ENCODE measurements at regions not wholly inside any gene's neighbourhood (a gene's known extent, or its start where the extent isn't known, plus 50 kb on each side); places are given as distances from the start of the nearest gene placed in this dataset.
"Not testable (repeated sequence)": the region's sequence is repeated elsewhere in the genome, so short reads cannot be mapped to it uniquely, and the experiment has no call there.

DNA sequence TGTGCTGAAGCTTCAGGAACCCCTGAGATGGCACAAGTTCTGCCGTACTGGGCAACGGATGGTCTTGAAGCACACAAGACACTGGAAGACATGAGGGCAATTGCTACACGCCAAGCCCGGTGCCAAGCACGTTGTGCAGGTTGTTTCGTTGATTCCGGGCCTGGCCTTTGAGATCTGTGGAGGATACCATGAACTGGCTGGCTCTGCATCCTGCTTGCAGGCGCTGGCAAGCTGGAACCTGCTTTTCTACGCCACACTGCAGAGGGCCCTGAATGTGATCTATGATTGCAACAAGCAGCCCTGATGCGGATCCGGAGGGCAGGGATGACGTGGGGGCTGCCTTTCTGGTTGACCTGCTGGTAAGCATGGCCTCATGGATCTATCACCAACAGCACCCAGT is 262.5 kb upstream of the ATP10A start:
- DNase-seq, result no peak

DNA sequence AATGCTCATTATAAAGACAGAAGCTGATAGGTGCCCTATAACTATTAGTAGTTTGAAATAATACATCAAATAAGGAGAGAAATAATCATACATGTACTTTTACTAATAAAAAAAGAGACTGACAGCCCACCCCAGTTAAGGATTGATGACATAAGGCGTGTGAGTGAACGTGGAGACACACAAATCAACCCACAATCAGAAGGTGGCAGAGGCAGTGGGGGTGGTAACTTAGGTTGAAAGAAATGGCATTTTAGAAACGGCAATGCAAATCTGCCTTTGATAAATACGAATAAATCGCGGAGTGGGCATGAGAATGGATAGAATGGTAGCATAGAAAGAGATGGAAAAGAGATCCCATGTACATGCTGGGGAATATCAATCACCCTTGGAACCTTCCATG is 256.2 kb upstream of the ATP10A start:
- DNase-seq, result no peak

DNA sequence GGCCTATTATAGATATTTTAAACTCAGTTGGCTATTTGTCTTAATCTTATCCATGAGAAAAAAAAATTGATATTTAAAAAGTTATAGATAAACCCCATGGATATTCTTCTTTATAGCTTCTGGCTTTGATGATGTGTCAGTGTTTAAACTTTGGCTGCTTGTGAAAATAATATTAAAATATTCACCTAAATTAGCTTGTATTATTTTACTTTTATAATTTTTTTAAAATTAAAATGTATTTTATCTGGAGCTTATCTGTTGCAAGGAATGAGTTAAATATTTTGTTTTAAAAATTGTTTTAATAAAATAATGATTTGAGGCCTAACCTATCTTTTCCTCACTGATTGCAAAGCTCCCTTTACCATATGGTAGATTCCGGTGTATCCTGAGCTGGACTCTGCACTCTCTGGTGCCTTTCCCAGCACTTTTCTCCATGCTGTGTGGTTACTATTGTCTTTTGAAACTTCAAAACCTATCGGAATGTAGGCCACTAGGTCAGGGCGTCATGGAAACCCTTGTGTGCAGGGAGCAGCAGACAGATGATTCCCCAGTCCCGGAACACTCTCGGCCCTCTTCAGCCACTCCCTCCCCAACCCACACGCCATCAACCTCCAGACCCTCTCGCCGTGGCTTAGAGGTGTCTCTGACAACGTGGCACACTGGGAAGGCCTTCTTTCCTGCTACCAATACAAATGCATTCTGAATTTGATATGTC is 252.3 kb upstream of the ATP10A start:
- DNase-seq, result no peak

DNA sequence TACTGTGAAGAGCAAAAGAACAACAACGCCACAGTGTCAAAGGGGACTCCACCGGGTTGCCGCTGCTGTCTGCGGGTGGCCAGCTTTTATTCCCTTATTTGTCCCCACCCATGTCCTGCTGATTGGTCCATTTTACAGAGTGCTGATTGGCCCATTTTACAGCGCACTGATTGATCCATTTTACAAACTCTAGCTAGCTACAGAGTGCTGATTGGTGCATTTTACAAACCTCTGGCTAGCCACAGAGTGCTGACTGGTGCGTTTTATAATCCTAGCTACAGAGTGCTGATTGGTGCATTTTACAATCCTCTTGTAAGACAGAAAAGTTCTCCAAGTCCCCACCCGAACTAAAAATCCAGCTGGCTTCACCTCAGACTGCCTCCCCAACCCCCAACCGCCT is 251.0 kb upstream of the ATP10A start:
- not testable (repeated sequence) for DNase-seq

DNA sequence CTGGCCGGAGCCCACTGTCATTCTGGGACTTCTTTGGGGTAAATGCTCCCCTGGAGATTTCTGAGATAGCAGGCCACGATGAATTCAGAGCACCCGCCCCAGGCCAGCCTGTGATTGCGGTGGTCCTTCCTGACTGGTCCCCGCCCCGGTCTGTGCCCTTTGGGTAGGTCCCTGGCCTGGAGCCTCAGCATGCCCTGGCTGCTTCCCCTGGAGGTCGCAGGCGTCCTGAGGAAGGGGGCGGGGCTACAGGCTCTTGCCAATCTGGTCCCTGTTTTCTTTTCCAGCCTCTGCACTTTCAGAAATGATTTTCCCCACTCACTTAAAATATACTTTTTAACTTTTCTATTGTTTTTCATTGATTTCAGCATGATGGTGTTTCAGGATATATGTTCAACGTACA is 250.2 kb upstream of the ATP10A start:
- no peak for DNase-seq

DNA sequence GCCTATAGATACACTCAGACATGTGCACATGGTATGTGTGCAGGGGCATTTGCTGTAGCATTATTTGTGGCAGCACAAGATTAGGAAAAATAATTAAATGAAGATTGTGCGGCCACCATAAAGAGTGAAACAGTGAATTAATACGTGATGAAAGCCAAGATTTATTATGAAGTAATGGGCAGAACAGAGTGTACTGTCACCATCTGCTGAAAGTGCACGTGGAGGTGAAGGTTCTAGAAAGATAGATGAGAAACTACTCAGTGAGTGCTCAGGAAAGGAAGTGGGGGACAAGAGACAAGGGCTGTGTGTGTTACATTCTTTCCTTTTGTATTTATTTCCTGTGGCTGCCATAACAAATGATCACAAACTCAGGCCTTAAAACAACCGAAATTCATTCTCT is 246.1 kb upstream of the ATP10A start:
- no peak for DNase-seq

DNA sequence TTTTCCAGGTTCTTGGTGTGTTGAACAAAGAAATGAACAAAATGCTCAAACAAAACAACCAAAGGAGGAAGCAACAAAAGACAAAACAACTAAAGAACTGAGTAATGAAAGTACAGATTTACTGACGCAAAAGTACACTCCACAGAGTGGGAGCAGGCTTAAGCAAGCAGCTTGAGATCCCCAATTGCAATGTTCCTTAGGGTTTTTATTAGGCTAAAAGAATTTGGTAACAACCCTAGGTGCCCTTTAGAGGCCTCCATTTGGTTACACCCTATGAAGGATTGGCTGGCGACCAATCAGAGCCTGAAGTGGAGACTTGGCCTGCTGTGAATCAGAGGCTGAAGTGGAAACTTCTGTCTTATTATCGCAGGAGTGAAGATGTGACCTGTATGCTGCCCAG is 243.4 kb upstream of the ATP10A start:
- DNase-seq, result no peak

DNA sequence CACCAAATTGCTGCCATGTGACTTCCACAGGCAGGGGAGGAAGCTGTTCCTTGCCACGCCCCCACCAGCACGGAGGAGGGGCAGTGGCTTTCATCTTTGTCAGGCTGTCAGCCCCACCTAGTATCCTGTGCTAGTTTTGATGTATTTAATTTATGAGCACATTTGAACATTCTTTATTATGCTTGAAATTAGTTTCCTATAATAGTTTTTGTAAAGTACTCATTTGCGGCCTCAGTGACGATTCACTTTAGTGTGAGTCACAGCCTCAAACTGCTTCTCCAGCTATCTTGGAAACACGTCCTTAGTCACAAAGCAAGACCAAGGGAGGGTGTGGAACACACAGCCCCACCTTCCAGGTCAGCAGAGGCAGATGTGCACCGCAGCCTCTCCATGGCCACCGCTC is 239.9 kb upstream of the ATP10A start:
- DNase-seq, result no peak

DNA sequence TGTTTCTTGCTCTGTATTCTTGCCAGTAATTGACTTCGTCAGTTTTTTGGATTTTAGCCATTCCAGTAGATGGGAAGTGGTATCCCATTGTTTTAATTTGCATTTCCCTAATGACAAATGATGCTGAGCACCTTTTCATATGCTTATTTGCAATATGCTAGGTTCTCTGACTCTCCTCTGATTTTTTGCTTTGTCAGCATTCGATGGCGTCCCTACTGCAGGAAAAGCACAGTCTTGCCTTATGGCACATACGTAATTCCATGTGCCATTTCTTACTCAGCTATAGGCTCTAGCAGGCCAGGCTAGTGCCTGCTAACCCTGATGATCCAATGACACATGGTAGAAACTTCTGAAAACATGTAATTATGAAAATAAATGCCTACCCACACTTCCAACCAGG is 239.2 kb upstream of the ATP10A start:
- no peak for DNase-seq

DNA sequence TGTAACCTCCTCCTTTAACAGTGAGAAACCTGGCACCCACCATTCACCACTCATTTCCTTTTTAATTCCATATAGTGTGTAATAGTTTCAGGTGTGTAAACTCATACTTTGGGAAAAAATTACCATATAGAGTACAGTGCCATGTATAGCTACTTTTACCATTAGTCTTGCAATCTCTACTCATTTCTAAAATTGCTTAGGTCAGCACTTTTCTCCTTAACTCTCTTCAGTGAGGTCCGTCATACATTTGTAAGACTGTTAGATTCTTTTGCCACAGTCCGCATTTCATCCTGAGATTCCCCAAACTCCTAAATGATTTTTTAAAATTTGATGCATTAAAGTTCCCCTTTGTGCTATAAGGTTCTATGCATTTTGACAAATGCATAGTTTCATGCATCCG is 238.3 kb upstream of the ATP10A start:
- no peak for DNase-seq

DNA sequence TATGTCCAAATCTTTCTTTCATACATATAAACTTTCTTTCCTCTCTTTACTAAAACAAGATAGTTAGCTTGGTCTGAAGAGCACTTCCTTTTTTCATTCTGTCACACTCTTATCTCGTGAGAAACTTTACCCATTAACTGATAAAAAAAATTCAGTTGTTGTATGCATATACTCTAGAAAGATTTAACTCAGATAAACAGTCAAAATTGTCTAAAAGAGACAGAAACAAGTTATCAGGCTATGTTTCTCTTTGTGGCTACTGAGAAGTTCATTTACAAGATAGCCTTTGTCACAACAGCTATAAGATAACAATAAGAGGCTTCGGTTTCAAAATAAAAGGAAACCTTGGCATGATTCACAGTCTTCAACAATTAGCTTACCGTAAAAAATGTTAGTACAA is 235.7 kb upstream of the ATP10A start:
- no peak for DNase-seq

DNA sequence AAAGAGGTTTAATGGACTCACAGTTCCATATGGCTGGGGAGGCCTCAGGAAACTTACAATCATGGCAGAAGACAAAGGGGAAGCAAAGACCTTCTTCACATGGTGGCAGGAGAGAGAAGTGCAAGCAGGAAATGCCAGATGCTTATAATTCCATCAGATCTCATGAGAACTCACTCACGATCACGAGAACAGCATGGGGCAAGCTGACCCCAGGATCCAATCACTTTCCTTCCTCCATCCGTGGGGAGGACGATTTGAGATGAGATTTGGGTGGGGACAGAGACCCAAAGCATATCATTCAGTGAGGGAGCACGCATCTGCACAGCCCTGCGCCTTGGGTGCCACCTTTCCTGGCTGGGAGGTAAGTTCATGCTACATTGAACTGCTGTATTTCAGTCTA is 234.1 kb upstream of the ATP10A start:
- no peak for DNase-seq

DNA sequence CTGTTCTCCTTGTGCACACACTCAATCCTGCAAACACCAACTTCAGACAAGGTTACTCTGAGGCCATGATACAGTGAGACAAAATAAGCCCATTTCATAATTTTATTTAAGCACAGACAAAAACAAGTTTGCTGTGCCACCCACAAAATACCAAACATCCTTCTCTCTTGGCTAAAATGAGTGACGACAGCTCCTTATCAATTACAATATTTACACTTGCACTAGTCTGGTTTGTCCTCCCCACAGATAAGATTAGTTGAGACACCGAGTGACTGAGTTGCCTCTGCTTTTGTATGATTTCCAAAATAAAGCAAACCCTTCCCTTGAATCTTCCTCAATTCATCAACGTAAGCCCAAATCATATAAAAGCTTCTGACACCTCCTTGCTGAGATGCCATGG is 233.5 kb upstream of the ATP10A start:
- DNase-seq, result no peak

DNA sequence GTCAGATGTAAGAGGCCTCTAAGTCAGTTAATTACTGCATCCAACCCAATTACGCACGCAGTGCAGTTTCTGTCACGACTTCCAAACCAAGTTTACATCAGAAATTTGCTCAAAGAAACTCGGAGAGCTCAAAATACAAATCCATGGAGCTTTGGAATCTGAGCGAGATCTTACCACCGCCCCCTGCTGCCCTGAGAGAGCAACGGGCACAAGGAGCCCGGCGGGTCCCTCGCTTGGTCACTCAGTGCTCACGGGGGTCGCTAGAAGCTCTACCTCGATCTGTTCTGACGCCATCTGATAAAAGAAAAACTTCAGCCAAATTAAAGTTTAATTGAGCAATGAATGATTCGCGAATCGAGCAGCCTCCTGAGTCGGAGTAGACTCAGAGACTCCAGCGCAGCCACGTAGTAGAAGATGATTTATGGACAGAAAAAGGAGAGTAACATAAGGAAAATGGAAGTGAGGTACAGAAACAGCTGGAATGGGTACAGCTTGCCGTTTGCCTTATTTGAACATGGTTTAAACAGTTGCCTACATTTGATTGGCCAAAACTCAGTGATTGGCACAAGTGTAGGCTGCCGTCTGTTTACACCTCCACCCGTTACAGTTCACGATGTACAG is 232.7 kb upstream of the ATP10A start:
- DNase-seq, result no peak

DNA sequence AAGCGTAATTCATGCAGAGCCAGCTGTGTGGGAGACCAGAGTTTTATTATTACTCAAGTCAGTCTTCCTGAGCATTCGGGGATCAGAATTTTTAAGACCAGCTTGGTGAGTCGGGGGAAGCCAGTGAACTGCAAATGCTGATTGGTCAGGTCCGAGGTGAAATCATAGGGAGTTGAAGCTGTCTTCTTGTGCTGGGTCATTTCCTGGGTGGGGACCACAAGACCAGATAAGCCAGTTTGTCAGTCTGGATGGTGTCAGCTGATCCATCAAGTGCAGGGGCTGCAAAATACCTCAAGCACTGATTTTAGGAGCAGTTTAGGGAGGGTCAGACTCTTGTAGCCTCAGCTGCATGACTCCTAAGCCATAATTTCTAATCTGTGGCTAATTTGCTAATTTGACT is 228.1 kb upstream of the ATP10A start:
- DNase-seq, result no peak

DNA sequence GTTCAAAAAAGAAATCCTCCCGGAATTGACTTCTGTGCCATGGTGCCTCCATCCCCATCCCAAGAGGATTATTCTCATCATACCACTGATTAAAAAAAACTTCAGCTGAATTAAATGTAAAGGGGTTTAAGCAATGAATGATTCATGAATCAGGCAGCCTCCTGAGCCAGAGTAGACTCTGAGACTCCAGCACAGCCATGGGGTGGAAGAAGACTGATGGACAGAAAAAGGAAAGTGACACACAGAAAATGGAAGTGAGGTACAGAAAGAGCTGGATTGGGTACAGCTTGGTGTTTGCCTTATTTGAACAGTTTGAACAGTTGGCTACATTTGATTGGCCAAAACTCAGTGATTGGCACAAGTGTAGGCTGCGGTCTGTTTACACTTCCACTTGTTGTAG is 224.8 kb upstream of the ATP10A start:
- no peak for DNase-seq

DNA sequence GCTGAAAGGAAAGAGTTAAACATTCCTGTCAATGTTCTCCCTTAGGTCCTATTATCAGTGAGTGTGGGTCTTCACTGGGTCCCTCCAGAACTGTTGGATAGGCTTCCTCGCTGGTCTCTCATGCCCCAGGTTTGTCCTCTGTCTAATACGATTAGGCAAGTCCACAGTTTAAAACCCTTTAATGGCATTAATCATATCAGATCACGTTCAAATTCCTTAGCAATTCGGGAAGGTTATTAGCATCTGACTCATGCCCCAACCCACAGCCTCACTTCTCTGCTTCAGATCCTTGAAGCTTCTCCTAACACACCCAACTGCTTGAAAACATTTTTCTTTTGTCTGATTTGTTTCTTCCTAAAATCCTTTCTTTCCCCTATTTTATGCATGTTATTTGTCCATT is 224.3 kb upstream of the ATP10A start:
- DNase-seq, result no peak

DNA sequence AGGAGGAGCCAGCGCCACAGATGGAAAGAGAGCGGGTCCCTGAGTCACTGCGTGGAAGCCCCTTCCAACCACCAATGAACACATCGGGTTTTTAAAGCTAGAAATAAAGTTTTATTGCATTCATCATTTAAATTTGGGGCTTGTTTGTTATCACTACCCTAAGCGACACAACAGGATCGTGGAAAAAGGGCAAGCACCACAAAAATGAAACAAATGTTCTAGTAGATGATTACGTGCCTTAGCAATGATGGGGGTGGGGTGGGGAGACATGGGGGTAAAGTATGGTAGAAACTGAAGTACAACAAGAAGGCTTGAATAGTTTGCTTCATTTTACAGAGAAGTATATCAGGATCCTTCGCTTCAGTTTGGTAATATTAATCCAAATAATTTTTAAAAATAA is 221.6 kb upstream of the ATP10A start:
- DNase-seq, result no peak

DNA sequence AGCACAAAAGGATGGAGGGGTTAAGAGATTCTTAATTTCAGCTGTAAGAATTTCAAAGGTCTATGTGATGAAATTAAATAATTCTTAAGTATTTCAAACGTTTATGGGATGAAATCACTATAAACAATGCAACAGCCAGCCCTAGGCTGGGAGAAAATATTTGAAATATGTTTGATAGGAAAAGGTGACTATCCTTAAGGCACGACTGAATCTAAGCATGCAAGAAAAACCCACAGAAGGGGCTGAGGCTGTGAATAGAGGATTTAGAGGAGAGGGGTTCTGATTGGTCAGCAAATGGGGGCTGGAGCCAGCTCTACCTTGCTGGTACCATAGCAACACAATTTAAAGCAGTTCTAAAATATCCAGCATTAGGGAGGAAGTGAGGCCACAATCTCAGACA is 220.8 kb upstream of the ATP10A start:
- no peak for DNase-seq

DNA sequence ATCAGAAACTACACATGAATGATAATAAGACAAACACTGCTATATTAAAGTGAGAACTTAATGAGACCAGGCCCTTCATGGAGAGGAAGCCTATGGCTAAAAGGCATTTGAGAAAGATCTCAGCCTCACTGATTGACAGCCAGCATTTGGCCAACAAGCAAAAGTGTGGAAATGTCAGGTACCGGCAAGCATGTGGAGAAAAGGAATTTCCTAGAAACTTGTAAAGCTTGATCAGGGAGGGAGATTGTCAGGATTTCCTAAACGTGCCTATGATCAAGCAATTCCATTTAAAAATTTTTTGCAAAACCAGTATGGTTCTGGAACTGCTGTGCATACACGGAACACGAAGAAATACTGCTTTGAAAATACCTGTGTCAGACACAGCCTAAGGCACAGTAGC is 220.3 kb upstream of the ATP10A start:
- no peak for DNase-seq

DNA sequence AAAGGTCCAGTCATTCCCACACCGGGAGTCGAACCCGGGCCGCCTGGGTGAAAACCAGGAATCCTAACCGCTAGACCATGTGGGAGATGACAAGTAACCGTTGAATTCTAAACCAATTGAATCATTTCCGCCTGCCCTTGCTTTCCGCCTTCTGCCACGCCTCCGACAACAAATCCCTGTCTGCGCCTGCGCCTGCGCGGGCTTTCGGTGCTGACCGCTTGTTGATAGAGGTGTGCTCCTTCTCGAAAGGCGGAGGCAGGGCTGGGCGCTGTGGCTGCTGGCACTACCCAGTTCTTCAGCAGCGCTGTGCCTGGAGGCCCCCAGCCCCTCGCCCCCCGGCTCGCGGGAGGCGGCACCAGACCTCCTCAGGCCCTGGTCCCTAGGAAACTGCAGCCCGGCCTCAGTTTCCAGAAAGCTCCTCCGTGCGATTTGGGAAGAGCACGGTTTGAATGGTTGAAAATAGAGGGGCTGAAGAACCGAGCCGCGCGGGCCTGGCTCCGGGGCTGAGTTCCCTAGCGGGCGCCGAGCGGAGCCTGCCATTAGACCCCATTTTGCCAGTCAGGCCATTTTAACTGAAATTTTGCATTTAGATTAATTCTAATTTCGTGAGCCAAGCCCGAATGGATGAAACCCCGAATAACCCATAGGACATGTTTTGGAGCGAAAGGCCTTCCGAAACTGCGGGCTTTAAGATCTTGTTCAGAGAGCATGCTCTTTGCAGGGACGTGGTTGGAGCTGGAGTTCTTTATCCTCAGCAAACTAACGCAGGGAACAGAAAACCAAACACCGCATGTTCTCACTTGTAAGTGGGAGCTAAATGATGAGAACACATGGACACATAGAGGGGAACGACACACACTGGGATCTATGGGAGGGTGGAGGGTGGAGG is 219.3 kb upstream of the ATP10A start:
- peak; percentile 98 for DNase-seq

DNA sequence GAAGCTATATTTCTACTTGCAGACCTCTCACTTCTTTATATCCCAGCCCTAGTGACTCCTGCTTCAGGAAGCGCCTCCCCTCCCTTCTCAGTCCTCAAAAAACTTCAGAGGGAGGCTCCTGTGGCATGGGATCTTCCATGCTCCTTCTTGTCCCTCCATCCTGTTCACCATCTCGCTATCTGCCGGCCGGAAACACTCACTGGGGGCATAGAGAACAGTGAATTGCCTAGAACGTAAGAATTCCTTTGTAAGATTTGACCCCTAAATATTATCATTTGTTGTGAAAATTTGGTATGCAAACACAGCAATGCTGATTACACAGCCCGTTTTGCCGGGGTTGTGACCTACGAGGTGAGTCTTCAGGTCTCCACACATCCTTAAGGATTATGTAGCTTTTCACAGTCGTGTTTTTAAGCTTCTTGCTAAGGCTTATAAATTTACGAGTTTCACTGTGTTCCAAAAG is 218.7 kb upstream of the ATP10A start:
- no peak for DNase-seq

DNA sequence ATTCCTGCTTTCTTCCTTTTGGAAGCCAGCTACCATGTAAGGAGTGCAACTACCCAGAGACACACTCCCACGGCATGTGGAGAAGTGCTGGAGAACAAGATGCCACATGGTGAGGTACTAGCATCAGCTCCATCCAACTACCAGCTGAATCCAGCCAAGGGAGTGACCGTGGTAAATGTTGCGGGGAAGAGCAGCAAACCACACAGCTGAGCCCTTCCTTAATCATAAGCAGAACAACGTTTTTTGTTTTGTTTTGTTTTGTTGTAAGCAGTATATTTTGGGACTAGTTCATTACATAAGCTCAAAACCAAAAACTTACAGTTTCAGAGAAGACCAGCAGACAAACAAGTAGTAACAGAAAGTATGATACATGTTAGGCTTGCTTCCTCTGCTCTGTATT is 212.6 kb upstream of the ATP10A start:
- no peak for DNase-seq
